A673 (cell line): ENCODE measurements at regions not wholly inside any gene's neighbourhood (a gene's known extent, or its start where the extent isn't known, plus 50 kb on each side); places are given as distances from the start of the nearest gene placed in this dataset.

Experiments used
- BruUV-seq: library from RNA; stranded (reverse); fragments of 400-500 nt; replicated peaks from 2 replicates; lab custom pipeline; 2021; lab: Mats Ljungman, UMichigan
- CTCF ChIA-PET: fragments of 300-600 bp; sonication (Branson Sonifier 250); formaldehyde crosslinking; loops from one replicate; lab custom pipeline; 2022; ENCODE audit warnings: antibody characterized with exemption; lab: Charles Lee
- POLR2A ChIA-PET: fragments of 300-600 bp; sonication (Branson Sonifier 250); formaldehyde crosslinking; loops from one replicate; lab custom pipeline; 2022; ENCODE audit warnings: antibody characterized with exemption; ENCODE audit not compliant: low non-redundant PET; lab: Charles Lee
- DNase-seq: peaks from one replicate; pipeline ENCODE4 v3.0.0-alpha.2; 2015; ENCODE audit warnings: low spot score
- H3K27ac ChIP-seq: fragments of 200-600 bp; sonication (generic); 2 replicates; pipeline ENCODE4 v1.5.1; 2016; ENCODE audit warnings: mixed run types, low read depth, mild to moderate bottlenecking, mixed read lengths, antibody characterized with exemption, low read length; ENCODE audit not compliant: poor library complexity, severe bottlenecking
- H3K27me3 ChIP-seq: fragments of 200-600 bp; sonication (generic); replicated peaks from 2 replicates; pipeline ENCODE4 v1.6.1; 2017; ENCODE audit warnings: mixed run types, low read depth, mild to moderate bottlenecking, mixed read lengths, antibody characterized with exemption, low read length; ENCODE audit not compliant: insufficient read depth, poor library complexity
- H3K36me3 ChIP-seq: fragments of 200-600 bp; sonication (generic); 2 replicates; pipeline ENCODE4 v1.6.1; 2016; ENCODE audit warnings: mixed run types, mild to moderate bottlenecking, mixed read lengths, antibody characterized with exemption, low read length; ENCODE audit not compliant: insufficient read depth, poor library complexity, severe bottlenecking
- H3K4me1 ChIP-seq: fragments of 200-600 bp; sonication (generic); 2 replicates; pipeline ENCODE4 v1.6.1; 2017; ENCODE audit warnings: mixed run types, mild to moderate bottlenecking, mixed read lengths, antibody characterized with exemption, low read length; ENCODE audit not compliant: insufficient read depth, poor library complexity, severe bottlenecking
- H3K4me3 ChIP-seq: fragments of 200-600 bp; sonication (generic); 2 replicates; pipeline ENCODE4 v1.5.1; 2016; ENCODE audit warnings: low read depth, mixed run types, mild to moderate bottlenecking, mixed read lengths, low read length; ENCODE audit not compliant: poor library complexity, severe bottlenecking
- H3K9me3 ChIP-seq: fragments of 200-600 bp; sonication (generic); 2 replicates; pipeline ENCODE4 v1.6.1; 2016; ENCODE audit warnings: mixed run types, low read depth, mild to moderate bottlenecking, mixed read lengths, antibody characterized with exemption, low read length; ENCODE audit not compliant: poor library complexity, severe bottlenecking
- CTCF ChIP-seq: fragments of 300-800, 200-600 bp; sonication (generic); conservative IDR thresholded peaks from 2 replicates; pipeline ENCODE4 v1.5.1; 2017; ENCODE audit warnings: low read depth, mild to moderate bottlenecking, antibody characterized with exemption, low read length, moderate library complexity, mixed read lengths
- EZH2 ChIP-seq: fragments of 200-600 bp; sonication (generic); IDR thresholded peaks from 2 replicates; pipeline ENCODE4 v1.6.1; 2017; ENCODE audit warnings: borderline replicate concordance, low read depth, mild to moderate bottlenecking, mixed read lengths, antibody characterized with exemption, low read length; ENCODE audit not compliant: poor library complexity, severe bottlenecking
- intact Hi-C: fragments of 100-400 bp; cut with micrococcal nuclease; formaldehyde crosslinking; loops from one replicate; pipeline ENCODE4 v1.10.0; 2022; ENCODE audit not compliant: unreplicated experiment

DNA sequence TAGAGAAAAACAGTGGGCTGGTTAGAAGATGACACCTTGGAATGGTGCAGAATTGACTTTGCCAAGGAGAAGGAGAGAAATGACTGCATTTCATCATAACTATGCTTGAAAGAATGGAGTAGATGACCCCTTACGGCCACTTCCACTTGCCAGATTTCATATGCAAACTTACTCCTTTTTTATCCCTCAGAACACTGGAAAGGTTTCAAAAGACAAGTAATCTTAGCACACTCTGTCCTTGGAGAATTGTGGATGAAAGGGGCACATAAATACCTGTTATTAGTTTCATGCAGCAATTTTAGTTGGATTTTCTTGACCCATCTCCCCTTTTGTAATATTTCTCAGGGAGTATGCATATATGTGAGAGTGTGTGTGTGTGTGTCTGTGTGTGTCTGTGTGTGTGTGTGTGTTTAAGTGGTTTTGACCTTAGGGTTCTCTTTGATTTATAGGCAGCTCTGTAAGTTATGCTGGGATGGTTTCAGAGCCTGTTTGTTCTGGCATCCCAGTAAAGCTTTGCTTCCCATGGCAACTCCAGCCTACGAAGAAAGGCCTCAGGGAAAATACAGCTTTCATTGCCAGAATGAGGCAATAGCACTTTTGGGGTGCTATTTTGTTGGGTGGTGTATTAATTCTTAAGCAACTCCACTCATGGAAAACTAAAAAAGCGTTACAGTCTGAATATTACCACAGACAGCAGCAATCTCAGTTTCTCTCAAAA is 122.2 kb upstream of the TP63 start:
- Histone ChIP-seq H3K4me1 (peaks cover 16% of the 10 kb centered on the region), H3K36me3 (no peaks in the 10 kb centered on the region), H3K27ac (peak overlapping the region; percentile 19), H3K27me3 (no peaks in the 10 kb centered on the region), H3K9me3 (no peaks in the 10 kb centered on the region), H3K4me3 (no peak overlapping the region)
- no peak for DNase-seq
- TF ChIP-seq CTCF, result no peak
- intact Hi-C loops, result loop anchor here (10.0 kb wide), 1 partner anchor 276 kb away; no protein-coding TSS in a partner anchor
- CTCF ChIA-PET, result no interaction called here
- POLR2A ChIA-PET, result no interaction called here
- BruUV-seq, result no TSS peak

- BruUV-seq, result no TSS peak
Measured at GRCh38 chr3:189512039-189512438, 119.2 kb upstream of the TP63 start.

GRCh38 chr3:189512821-189513220 is 118.4 kb upstream of the TP63 start:
- no peak for DNase-seq
- Histone ChIP-seq H3K27me3 (no peaks in the 10 kb centered on the region), H3K27ac (no peak overlapping the region), H3K4me3 (no peak overlapping the region), H3K36me3 (no peaks in the 10 kb centered on the region), H3K4me1 (peaks cover 6% of the 10 kb centered on the region), H3K9me3 (no peaks in the 10 kb centered on the region)
- TF ChIP-seq EZH2 (no peak), CTCF (no peak)
- ChIA-PET CTCF (no interaction called here), POLR2A (no interaction called here)
- no TSS peak for BruUV-seq
- intact Hi-C loops, result no loop called here

More at GRCh38 chr3:189512039-189512438, 119.2 kb upstream of the TP63 start:
- Histone ChIP-seq H3K36me3 (no peaks in the 10 kb centered on the region), H3K4me1 (peaks cover 6% of the 10 kb centered on the region), H3K27ac (no peak overlapping the region), H3K9me3 (no peaks in the 10 kb centered on the region), H3K4me3 (no peak overlapping the region), H3K27me3 (no peaks in the 10 kb centered on the region)
- POLR2A ChIA-PET, result no interaction called here
- TF ChIP-seq CTCF (peak; percentile 26; the same call in 1 of the 2 replicates), EZH2 (no peak)
- intact Hi-C loops, result no loop called here
- CTCF ChIA-PET, result no interaction called here
- DNase-seq, result no peak
